Gastroesophageal sphincter (tissue), 3 donors: ENCODE measurements at regions not wholly inside any gene's neighbourhood (a gene's known extent, or its start where the extent isn't known, plus 50 kb on each side); places are given as distances from the start of the nearest gene placed in this dataset.

ENCODE experiments used
- EP300 ChIP-seq: sonication (generic); formaldehyde crosslinking; IDR thresholded peaks from one replicate; pipeline ENCODE4 v1.6.1; 2017; ENCODE audit warnings: antibody characterized with exemption, mild to moderate bottlenecking
- POLR2A ChIP-seq, 2 donors: fragments of 450-650 bp; IDR thresholded peaks; one replicate each; pipeline ENCODE4 v1.6.1; 2017; ENCODE audit warnings: antibody characterized with exemption in 2 of 2, mild to moderate bottlenecking in 2 of 2, moderate library complexity in 1 of 2
- POLR2AphosphoS5 ChIP-seq: sonication (generic); formaldehyde crosslinking; IDR thresholded peaks from one replicate; pipeline ENCODE4 v1.6.1; 2017; ENCODE audit warnings: antibody characterized with exemption
- TF ChIP-seq, protein P1 (sequence below), 4 experiments: fragments of 200-600 bp in 2 of 4; fragments of 450-650 bp in 2 of 4; sonication (generic) in 1 of 4; IDR thresholded peaks; one replicate each; pipeline ENCODE4 v1.5.1; 2017 to 2019; ENCODE audit warnings: antibody characterized with exemption in 4 of 4, mild to moderate bottlenecking in 2 of 4, moderate library complexity in 2 of 4

DNA sequence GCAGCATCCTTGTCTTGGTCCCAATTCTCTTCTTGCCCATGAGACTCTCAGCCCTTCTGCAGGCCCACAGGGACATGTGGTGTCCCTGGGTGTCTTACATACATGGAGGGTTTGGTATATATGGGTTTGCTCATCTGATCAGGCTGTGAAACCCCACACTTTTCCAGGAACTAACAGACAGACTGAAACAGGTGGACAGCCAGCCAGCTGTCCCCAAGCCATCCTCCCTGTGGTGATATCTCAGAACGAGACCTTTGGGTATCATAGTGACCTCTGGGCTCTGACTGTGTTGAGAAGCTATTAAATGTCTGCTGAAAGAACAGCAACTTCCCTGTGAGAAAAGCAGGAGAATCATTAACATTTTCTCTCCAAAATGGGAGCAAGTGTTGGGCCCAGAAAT lies 115.5 kb upstream of the PAXBP1 start:
- TF ChIP-seq, protein P1, sequence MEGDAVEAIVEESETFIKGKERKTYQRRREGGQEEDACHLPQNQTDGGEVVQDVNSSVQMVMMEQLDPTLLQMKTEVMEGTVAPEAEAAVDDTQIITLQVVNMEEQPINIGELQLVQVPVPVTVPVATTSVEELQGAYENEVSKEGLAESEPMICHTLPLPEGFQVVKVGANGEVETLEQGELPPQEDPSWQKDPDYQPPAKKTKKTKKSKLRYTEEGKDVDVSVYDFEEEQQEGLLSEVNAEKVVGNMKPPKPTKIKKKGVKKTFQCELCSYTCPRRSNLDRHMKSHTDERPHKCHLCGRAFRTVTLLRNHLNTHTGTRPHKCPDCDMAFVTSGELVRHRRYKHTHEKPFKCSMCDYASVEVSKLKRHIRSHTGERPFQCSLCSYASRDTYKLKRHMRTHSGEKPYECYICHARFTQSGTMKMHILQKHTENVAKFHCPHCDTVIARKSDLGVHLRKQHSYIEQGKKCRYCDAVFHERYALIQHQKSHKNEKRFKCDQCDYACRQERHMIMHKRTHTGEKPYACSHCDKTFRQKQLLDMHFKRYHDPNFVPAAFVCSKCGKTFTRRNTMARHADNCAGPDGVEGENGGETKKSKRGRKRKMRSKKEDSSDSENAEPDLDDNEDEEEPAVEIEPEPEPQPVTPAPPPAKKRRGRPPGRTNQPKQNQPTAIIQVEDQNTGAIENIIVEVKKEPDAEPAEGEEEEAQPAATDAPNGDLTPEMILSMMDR (IDR thresholded peaks at IDR 0.05) = no peak
- TF ChIP-seq EP300 (no peak), POLR2AphosphoS5 (no peak), POLR2A (IDR thresholded peaks at IDR 0.05) (no peak)
